Epithelial cell of proximal tubule (primary cell): ENCODE measurements at regions not wholly inside any gene's neighbourhood (a gene's known extent, or its start where the extent isn't known, plus 50 kb on each side); places are given as distances from the start of the nearest gene placed in this dataset.

Experiments
- DNase-seq: peaks from one replicate; pipeline ENCODE4 v3.0.0-alpha.2; 2011; ENCODE audit warnings: low read depth
- H3K4me3 ChIP-seq: 2 replicates; pipeline ENCODE4 v1.5.1; 2011; ENCODE audit warnings: low read depth, mild to moderate bottlenecking, low read length
- TF ChIP-seq, protein P1 (sequence below): conservative IDR thresholded peaks from 2 replicates; pipeline ENCODE4 v1.5.1; 2012; ENCODE audit warnings: low read depth, mild to moderate bottlenecking, low read length

DNA sequence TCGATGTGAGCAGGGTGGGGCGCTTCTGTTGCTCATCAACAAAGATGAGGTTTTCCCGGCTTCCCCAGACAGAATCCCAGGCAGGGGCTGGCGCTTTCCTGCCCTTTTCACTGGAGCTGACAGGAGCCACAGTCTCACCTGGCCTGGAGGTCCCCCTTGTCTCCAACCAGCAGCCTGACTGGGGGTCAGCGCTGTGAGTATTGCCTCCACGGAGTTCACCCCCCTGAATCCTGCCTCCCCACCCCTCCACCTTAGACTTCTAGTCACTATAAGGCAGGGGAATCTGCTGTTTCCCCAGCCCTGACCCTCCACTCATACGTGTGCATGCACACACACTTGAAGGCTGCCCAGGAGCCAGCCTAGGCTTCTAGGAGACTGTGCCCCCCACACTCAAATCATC, 58.8 kb upstream of the LYVE1 start:
- no peak for DNase-seq
- TF ChIP-seq, protein P1, sequence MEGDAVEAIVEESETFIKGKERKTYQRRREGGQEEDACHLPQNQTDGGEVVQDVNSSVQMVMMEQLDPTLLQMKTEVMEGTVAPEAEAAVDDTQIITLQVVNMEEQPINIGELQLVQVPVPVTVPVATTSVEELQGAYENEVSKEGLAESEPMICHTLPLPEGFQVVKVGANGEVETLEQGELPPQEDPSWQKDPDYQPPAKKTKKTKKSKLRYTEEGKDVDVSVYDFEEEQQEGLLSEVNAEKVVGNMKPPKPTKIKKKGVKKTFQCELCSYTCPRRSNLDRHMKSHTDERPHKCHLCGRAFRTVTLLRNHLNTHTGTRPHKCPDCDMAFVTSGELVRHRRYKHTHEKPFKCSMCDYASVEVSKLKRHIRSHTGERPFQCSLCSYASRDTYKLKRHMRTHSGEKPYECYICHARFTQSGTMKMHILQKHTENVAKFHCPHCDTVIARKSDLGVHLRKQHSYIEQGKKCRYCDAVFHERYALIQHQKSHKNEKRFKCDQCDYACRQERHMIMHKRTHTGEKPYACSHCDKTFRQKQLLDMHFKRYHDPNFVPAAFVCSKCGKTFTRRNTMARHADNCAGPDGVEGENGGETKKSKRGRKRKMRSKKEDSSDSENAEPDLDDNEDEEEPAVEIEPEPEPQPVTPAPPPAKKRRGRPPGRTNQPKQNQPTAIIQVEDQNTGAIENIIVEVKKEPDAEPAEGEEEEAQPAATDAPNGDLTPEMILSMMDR, result no peak
- H3K4me3 ChIP-seq, result no peak overlapping the region

DNA sequence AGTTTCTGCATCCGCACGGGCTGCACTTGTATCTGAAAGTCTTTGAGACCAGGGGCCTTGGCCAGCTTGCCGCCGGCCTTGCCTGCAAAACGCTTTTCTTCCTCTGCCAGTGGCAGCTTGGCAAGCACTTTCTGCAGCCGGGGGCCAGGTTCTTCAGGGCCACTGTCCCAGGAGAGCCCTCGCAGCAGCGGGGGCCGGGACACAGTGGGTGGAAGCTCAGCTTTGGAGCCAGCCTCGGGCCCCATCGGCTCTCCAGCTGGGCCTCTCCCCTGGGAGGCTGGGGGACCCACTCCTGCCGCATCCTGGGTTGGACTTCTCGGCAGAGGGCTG, 57.5 kb upstream of the LYVE1 start:
- TF ChIP-seq, protein P1, result no peak

DNA sequence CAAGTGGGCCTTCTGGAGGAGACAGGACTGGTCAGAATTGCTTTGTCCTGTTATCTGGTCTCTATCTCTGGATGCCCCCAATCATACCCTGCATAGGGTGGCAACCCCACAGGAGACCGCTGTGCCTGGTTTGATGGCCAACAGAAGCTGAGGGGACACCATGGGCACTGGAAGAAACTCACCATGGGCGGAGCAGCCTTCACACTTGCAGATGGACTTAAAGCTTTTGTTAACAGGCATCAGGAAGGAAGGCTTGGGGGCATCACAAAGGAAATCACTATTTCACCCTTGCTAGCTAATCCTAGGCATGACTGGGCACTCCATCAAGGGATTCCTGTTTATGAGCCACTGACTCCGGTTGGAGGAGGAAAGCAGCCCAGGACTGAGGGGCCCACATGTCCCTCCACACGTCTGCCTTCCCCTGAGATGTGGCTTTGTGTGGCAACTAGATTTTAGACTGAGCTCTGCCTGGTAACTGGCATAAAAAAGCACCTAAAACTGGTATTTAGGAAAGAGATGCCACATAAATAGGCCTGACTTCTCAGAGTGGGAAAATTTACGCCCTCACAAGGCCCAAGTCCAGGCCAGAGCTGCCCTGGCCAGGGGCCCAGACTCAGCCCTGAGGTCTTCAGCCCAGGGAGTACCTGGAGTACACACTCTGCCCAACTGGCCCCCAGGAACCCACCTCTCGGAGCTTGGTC, 57.0 kb upstream of the LYVE1 start:
- TF ChIP-seq, protein P1, result no peak
- H3K4me3 ChIP-seq, result no peak overlapping the region
- no peak for DNase-seq

More for the DNA sequence above, 57.5 kb upstream of the LYVE1 start:
- no peak overlapping the region for H3K4me3 ChIP-seq
- DNase-seq, result no peak

DNA sequence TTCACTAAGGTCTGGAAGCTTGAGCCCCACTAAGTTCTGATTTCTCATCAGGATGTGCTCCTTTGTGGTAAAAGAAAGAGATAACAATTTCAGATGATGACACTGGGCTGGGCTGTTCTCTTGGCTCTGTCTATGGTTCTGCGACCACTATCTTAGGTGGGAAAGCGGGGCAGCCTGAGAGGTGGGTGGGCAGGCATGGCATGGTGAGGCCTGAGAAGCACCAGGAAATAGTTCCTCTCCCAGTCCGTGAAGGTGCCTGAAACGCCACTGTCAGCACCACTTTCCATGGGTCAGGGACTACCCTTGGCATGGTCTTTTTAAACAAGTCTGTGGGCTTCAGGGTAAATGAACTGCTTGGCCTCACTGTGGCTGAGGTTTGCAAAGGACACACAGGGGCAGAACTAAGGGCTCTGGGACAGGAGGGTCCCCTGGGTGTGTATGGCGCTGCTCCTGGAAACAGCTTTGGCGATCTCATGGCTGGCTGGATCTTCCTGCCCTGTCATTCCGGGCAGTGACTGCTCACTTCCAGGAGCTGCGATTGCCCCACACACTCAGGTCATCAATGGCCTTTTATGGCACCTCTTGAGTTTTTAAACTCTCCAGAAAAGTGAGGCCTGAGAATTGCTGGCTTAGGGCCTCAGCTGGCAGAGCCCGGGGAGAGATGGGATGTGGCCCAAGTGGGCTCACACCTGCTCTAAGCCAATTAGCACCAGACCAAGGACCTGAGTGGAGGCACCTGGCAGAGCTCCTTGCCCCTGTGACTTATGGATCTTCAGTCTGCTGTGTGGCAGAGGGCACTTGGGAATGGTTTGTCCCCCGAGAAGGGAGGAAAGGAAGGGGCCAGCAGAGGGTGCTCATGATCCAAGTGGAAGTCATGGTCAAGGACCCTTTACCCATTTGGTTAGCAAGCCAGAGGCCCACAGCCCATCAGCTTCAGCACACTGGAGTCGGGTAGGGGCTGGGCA, 55.6 kb upstream of the LYVE1 start:
- no peak for DNase-seq
- TF ChIP-seq, protein P1, result peak; percentile 69
- H3K4me3 ChIP-seq, result no peak overlapping the region

DNA sequence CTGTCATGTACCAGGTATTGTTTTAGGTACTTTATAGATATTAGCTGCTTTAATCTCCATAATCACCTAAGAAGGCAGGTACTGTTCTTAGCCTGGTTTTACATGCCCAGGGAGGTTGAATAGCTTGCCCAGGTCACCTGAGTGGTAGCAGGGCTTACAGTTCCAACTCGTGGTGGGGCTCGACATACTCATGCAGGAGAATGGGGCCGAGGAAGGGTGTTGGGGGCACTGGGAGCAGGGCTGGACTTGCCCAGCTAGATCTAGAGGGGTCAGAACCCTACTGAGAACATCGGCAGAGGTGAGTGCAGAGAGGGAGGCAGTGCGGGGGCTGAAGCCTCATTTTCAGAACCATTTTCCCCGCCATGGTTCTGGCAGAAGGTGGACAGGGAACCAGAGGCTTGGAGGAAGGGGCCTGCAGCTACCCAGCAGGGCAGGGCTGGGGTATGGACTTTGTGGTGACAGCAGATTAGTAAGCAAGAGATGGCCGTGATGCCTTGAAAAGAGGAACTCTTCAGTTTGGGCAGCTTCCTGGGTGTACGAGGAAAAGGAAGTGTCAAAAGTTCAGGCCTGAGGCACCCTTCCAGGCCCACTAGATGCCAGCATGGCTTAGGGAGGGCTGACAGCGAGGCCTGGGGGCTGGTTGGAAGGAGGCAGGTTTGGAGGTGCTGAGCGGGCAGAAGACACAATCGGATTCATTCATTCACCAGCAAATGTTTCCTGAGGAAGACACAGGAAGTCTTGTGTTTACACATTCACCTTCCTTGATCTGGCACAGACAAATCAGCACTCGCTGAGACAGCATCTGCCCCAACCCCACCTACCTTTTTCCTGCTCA, 54.7 kb upstream of the LYVE1 start:
- TF ChIP-seq, protein P1, result no peak
- no peak overlapping the region for H3K4me3 ChIP-seq
- no peak for DNase-seq

DNA sequence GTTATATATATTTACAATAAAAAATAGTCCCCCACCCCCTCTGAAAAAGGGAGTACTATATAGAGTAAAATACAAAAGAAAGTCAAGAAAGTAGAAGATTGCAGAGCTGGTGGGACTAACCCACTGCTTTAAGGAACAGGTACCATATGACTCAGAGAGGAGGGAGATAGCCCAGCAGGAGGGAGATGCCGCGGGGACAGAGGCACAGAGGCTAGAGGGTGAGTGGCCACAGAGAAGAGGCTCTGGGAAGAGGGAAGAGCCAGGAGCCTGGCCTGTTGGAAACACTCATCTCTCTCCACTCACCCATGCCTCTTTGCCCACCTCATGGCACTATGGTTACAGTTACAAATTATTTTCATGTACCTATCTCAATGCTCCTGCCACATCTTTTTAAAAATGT, 53.6 kb upstream of the LYVE1 start:
- DNase-seq, result no peak
- H3K4me3 ChIP-seq, result no peak overlapping the region
- TF ChIP-seq, protein P1, result no peak
